HUES64 (cell line): ENCODE measurements at regions not wholly inside any gene's neighbourhood (a gene's known extent, or its start where the extent isn't known, plus 50 kb on each side); places are given as distances from the start of the nearest gene placed in this dataset.

Experiments
- H3K27ac ChIP-seq: 2 replicates; pipeline ENCODE4 v1.7.0; 2013; ENCODE audit warnings: low read depth, low read length, inconsistent platforms
- H3K27me3 ChIP-seq: 2 replicates; pipeline ENCODE4 v1.6.1; 2013; ENCODE audit warnings: mild to moderate bottlenecking, low read length; ENCODE audit not compliant: insufficient read depth
- H3K36me3 ChIP-seq: 2 replicates; pipeline ENCODE4 v1.6.1; 2013; ENCODE audit warnings: mild to moderate bottlenecking, low read length; ENCODE audit not compliant: insufficient read depth
- H3K4me1 ChIP-seq: 2 replicates; pipeline ENCODE4 v1.6.1; 2013; ENCODE audit warnings: mild to moderate bottlenecking, low read length, moderate library complexity; ENCODE audit not compliant: insufficient read depth
- H3K4me3 ChIP-seq: 2 replicates; pipeline ENCODE4 v1.5.1; 2013; ENCODE audit warnings: mild to moderate bottlenecking, low read length, moderate library complexity
- H3K9ac ChIP-seq: 2 replicates; pipeline ENCODE4 v1.6.1; 2013; ENCODE audit warnings: mild to moderate bottlenecking, low read depth, low read length
- H3K9me3 ChIP-seq: 2 replicates; pipeline ENCODE4 v1.6.1; 2013; ENCODE audit warnings: low read depth, low read length; ENCODE audit not compliant: insufficient read depth
- WGBS: fragments of 150-250, 120-280 bp; methylation state at CpG from one replicate; pipeline ENCODE4 v1.1.7; 2013; ENCODE audit warnings: missing lambda C conversion rate; 5-methylcytosine and 5-hydroxymethylcytosine counted together

- Histone ChIP-seq H3K4me1 (peaks cover 17% of the 10 kb centered on the region), H3K36me3 (no peaks in the 10 kb centered on the region), H3K27me3 (no peaks in the 10 kb centered on the region), H3K27ac (no peak overlapping the region), H3K9me3 (peaks cover 21% of the 10 kb centered on the region), H3K9ac (no peak overlapping the region), H3K4me3 (no peak overlapping the region)
- WGBS: 69% methylated on average over 2 of the region's 2 CpGs
Measured at GRCh38 chr5:9924614-9925013, 294.5 kb upstream of the TAS2R1 start.

- Histone ChIP-seq H3K9me3 (peaks cover 21% of the 10 kb centered on the region), H3K4me1 (peaks cover 21% of the 10 kb centered on the region), H3K9ac (no peak overlapping the region), H3K27me3 (no peaks in the 10 kb centered on the region), H3K4me3 (no peak overlapping the region), H3K36me3 (no peaks in the 10 kb centered on the region), H3K27ac (no peak overlapping the region)
Measured at GRCh38 chr5:9922719-9923118, 292.6 kb upstream of the TAS2R1 start.

GRCh38 chr5:9920697-9921096 lies 290.5 kb upstream of the TAS2R1 start:
- no peak overlapping the region for H3K9ac ChIP-seq

GRCh38 chr5:9919306-9920030 lies 289.3 kb upstream of the TAS2R1 start:
- 89% methylated on average over 11 of the region's 11 CpGs for WGBS
- no peak overlapping the region for H3K4me3 ChIP-seq
- H3K36me3 ChIP-seq: no peaks in the 10 kb centered on the region
- H3K4me1 ChIP-seq: peaks cover 11% of the 10 kb centered on the region; the same call in 1 of the 2 replicates
- H3K27ac ChIP-seq: no peak overlapping the region
- no peaks in the 10 kb centered on the region for H3K27me3 ChIP-seq
- H3K9me3 ChIP-seq: peaks cover 21% of the 10 kb centered on the region
- H3K9ac ChIP-seq: no peak overlapping the region

More at GRCh38 chr5:9920697-9921096, 290.5 kb upstream of the TAS2R1 start:
- Histone ChIP-seq H3K27me3 (no peaks in the 10 kb centered on the region), H3K4me1 (peaks cover 11% of the 10 kb centered on the region; the same call in 1 of the 2 replicates), H3K4me3 (no peak overlapping the region), H3K9me3 (peaks cover 21% of the 10 kb centered on the region), H3K27ac (no peak overlapping the region), H3K36me3 (no peaks in the 10 kb centered on the region)
- WGBS: 95% methylated on average over 8 of the region's 8 CpGs

GRCh38 chr5:9905661-9906060 lies 275.5 kb upstream of the TAS2R1 start:
- H3K9ac ChIP-seq: no peak overlapping the region
- H3K36me3 ChIP-seq: no peaks in the 10 kb centered on the region
- H3K4me3 ChIP-seq: no peak overlapping the region
- H3K27ac ChIP-seq: no peak overlapping the region
- no peaks in the 10 kb centered on the region for H3K4me1 ChIP-seq
- WGBS: 79% methylated on average over 1 of the region's 1 CpG
- no peaks in the 10 kb centered on the region for H3K27me3 ChIP-seq
- H3K9me3 ChIP-seq: no peaks in the 10 kb centered on the region

- H3K4me3 ChIP-seq: no peak overlapping the region
- H3K36me3 ChIP-seq: no peaks in the 10 kb centered on the region
- no peaks in the 10 kb centered on the region for H3K27me3 ChIP-seq
- H3K27ac ChIP-seq: no peak overlapping the region
- H3K4me1 ChIP-seq: no peaks in the 10 kb centered on the region
- H3K9ac ChIP-seq: no peak overlapping the region
- H3K9me3 ChIP-seq: no peaks in the 10 kb centered on the region
Measured at GRCh38 chr5:9903801-9904200, 273.6 kb upstream of the TAS2R1 start.

GRCh38 chr5:9898319-9898718 lies 268.2 kb upstream of the TAS2R1 start:
- H3K9ac ChIP-seq: no peak overlapping the region
- no peak overlapping the region for H3K4me3 ChIP-seq
- H3K27ac ChIP-seq: no peak overlapping the region
- H3K4me1 ChIP-seq: 0 out of 2 replicates have a peak, but pooled peaks cover 4% of the 10 kb centered on the region
- H3K9me3 ChIP-seq: no peaks in the 10 kb centered on the region
- no peaks in the 10 kb centered on the region for H3K36me3 ChIP-seq
- H3K27me3 ChIP-seq: no peaks in the 10 kb centered on the region
- WGBS: 81% methylated on average over 4 of the region's 4 CpGs

GRCh38 chr5:9895302-9895645 lies 265.1 kb upstream of the TAS2R1 start:
- WGBS: 33% methylated on average over 5 of the region's 5 CpGs
- Histone ChIP-seq H3K27me3 (no peaks in the 10 kb centered on the region), H3K36me3 (no peaks in the 10 kb centered on the region), H3K4me3 (no peak overlapping the region), H3K27ac (no peak overlapping the region), H3K9ac (no peak overlapping the region), H3K9me3 (no peaks in the 10 kb centered on the region), H3K4me1 (0 out of 2 replicates have a peak, but pooled peaks cover 4% of the 10 kb centered on the region)

- Histone ChIP-seq H3K36me3 (no peaks in the 10 kb centered on the region), H3K9ac (no peak overlapping the region), H3K4me3 (no peak overlapping the region), H3K27me3 (no peaks in the 10 kb centered on the region), H3K4me1 (0 out of 2 replicates have a peak, but pooled peaks cover 4% of the 10 kb centered on the region), H3K27ac (no peak overlapping the region), H3K9me3 (no peaks in the 10 kb centered on the region)
- WGBS: 46% methylated on average over 3 of the region's 3 CpGs
Measured at GRCh38 chr5:9894571-9895301, 264.6 kb upstream of the TAS2R1 start.

- Histone ChIP-seq H3K36me3 (no peaks in the 10 kb centered on the region), H3K27me3 (no peaks in the 10 kb centered on the region), H3K4me1 (0 out of 2 replicates have a peak, but pooled peaks cover 4% of the 10 kb centered on the region), H3K27ac (no peak overlapping the region), H3K4me3 (no peak overlapping the region), H3K9me3 (no peaks in the 10 kb centered on the region), H3K9ac (no peak overlapping the region)
- 94% methylated on average over 3 of the region's 3 CpGs for WGBS
Measured at GRCh38 chr5:9892696-9893095, 262.5 kb upstream of the TAS2R1 start.

GRCh38 chr5:9889511-9889910 lies 259.4 kb upstream of the TAS2R1 start:
- Histone ChIP-seq H3K9me3 (no peaks in the 10 kb centered on the region), H3K4me1 (no peaks in the 10 kb centered on the region), H3K36me3 (no peaks in the 10 kb centered on the region), H3K4me3 (no peak overlapping the region), H3K9ac (no peak overlapping the region), H3K27me3 (no peaks in the 10 kb centered on the region), H3K27ac (no peak overlapping the region)
- WGBS: 93% methylated on average over 4 of the region's 4 CpGs
